ENCODE measurements at regions not wholly inside any gene's neighbourhood (a gene's known extent, or its start where the extent isn't known, plus 50 kb on each side); places are given as distances from the start of the nearest gene placed in this dataset.

- TF ChIP-seq CTCF (IDR thresholded peaks at IDR 0.05; ENCODE audit: low read length) (no peak), EZH2phosphoT487 (IDR thresholded peaks at IDR 0.05; ENCODE audit: low read length) (no peak), EZH2 (optimal IDR thresholded peaks at IDR 0.05; ENCODE audit: low read depth, low read length) (no peak)
- no peaks in the 10 kb centered on the region for H3K9me2 ChIP-seq (replicated peaks; ENCODE audit: insufficient read depth, low read length)
- no peaks in the 10 kb centered on the region for H3K79me2 ChIP-seq (ENCODE audit: low read length)
- H3F3A ChIP-seq (ENCODE audit: insufficient read depth, low read length) = no peaks in the 10 kb centered on the region
- H3K4me3 ChIP-seq (ENCODE audit: low read length) = no peak overlapping the region
- DNase-seq = no peak
- no peaks in the 10 kb centered on the region for H4K20me1 ChIP-seq (ENCODE audit: insufficient read depth, low read length)
- no peaks in the 10 kb centered on the region for H3K9me3 ChIP-seq (replicated peaks; ENCODE audit: insufficient read depth, low read length)
- H3K27ac ChIP-seq (ENCODE audit: low read length) = no peak overlapping the region
- no peak overlapping the region for H3K4me2 ChIP-seq (ENCODE audit: low read depth, low read length)
- H3K4me1 ChIP-seq (ENCODE audit: low read length) = no peaks in the 10 kb centered on the region
- H3K36me3 ChIP-seq (replicated peaks; ENCODE audit: insufficient read depth, low read length) = no peaks in the 10 kb centered on the region
- peaks cover 60% of the 10 kb centered on the region for H3K27me3 ChIP-seq (replicated peaks; ENCODE audit: insufficient read depth, low read length)
- no peak overlapping the region for H2AFZ ChIP-seq (ENCODE audit: low read length)
- no peak overlapping the region for H3K9ac ChIP-seq (ENCODE audit: low read length)
These were observed 669.9 kb downstream of the BRD1 start for GRCh38 chr22:49157529-49158339.

- no peaks in the 10 kb centered on the region for H3K9me3 ChIP-seq (replicated peaks; ENCODE audit: insufficient read depth, low read length)
- H3K4me2 ChIP-seq (ENCODE audit: low read depth, low read length) = no peak overlapping the region
- DNase-seq = no peak
These were observed 670.9 kb downstream of the BRD1 start for GRCh38 chr22:49156662-49157285.

GRCh38 chr22:49155770-49156580 lies 671.7 kb downstream of the BRD1 start:
- no peaks in the 10 kb centered on the region for H3K9me2 ChIP-seq (replicated peaks; ENCODE audit: insufficient read depth, low read length)
- H3K9me3 ChIP-seq (replicated peaks; ENCODE audit: insufficient read depth, low read length) = no peaks in the 10 kb centered on the region
- no peaks in the 10 kb centered on the region for H3K79me2 ChIP-seq (ENCODE audit: low read length)
- TF ChIP-seq CTCF (IDR thresholded peaks at IDR 0.05; ENCODE audit: low read length) (no peak), EZH2 (optimal IDR thresholded peaks at IDR 0.05; ENCODE audit: low read depth, low read length) (no peak), EZH2phosphoT487 (IDR thresholded peaks at IDR 0.05; ENCODE audit: low read length) (no peak)
- H3K27me3 ChIP-seq (replicated peaks; ENCODE audit: insufficient read depth, low read length) = peaks cover 44% of the 10 kb centered on the region
- no peaks in the 10 kb centered on the region for H3F3A ChIP-seq (ENCODE audit: insufficient read depth, low read length)
- H3K4me1 ChIP-seq (ENCODE audit: low read length) = no peaks in the 10 kb centered on the region
- H2AFZ ChIP-seq (ENCODE audit: low read length) = no peak overlapping the region
- H3K9ac ChIP-seq (ENCODE audit: low read length) = no peak overlapping the region
- no peak overlapping the region for H3K4me2 ChIP-seq (ENCODE audit: low read depth, low read length)
- no peak for DNase-seq
- no peaks in the 10 kb centered on the region for H3K36me3 ChIP-seq (replicated peaks; ENCODE audit: insufficient read depth, low read length)
- H3K27ac ChIP-seq (ENCODE audit: low read length) = no peak overlapping the region
- H3K4me3 ChIP-seq (ENCODE audit: low read length) = no peak overlapping the region
- no peaks in the 10 kb centered on the region for H4K20me1 ChIP-seq (ENCODE audit: insufficient read depth, low read length)

More at GRCh38 chr22:49156662-49157285, 670.9 kb downstream of the BRD1 start:
- Histone ChIP-seq H3K4me1 (ENCODE audit: low read length) (no peaks in the 10 kb centered on the region), H3K27ac (ENCODE audit: low read length) (no peak overlapping the region), H3F3A (ENCODE audit: insufficient read depth, low read length) (no peaks in the 10 kb centered on the region), H3K27me3 (replicated peaks; ENCODE audit: insufficient read depth, low read length) (peaks cover 52% of the 10 kb centered on the region), H3K4me3 (ENCODE audit: low read length) (no peak overlapping the region), H3K9ac (ENCODE audit: low read length) (no peak overlapping the region), H3K79me2 (ENCODE audit: low read length) (no peaks in the 10 kb centered on the region), H3K9me2 (replicated peaks; ENCODE audit: insufficient read depth, low read length) (no peaks in the 10 kb centered on the region), H2AFZ (ENCODE audit: low read length) (no peak overlapping the region), H4K20me1 (ENCODE audit: insufficient read depth, low read length) (no peaks in the 10 kb centered on the region), H3K36me3 (replicated peaks; ENCODE audit: insufficient read depth, low read length) (no peaks in the 10 kb centered on the region)
- no peak for TF ChIP-seq EZH2 (optimal IDR thresholded peaks at IDR 0.05; ENCODE audit: low read depth, low read length)
- no peak for TF ChIP-seq CTCF (IDR thresholded peaks at IDR 0.05; ENCODE audit: low read length)
- TF ChIP-seq EZH2phosphoT487 (IDR thresholded peaks at IDR 0.05; ENCODE audit: low read length) = no peak

Measured in MM.1S (cell line).